Neural cell (in vitro differentiated cells): ENCODE measurements at regions not wholly inside any gene's neighbourhood (a gene's known extent, or its start where the extent isn't known, plus 50 kb on each side); places are given as distances from the start of the nearest gene placed in this dataset.

Experiments used
- H2AFZ ChIP-seq: fragments of 200-600, 300-800 bp; sonication (generic), shearing (Covaris generic); 2 replicates; pipeline ENCODE4 v1.6.0; 2014; ENCODE audit warnings: low read depth, mild to moderate bottlenecking, antibody characterized with exemption, low read length, moderate library complexity
- H3F3A ChIP-seq: fragments of 200-600 bp; shearing (Covaris generic); 2 replicates; pipeline ENCODE4 v1.6.1; 2016; ENCODE audit warnings: mild to moderate bottlenecking, moderate library complexity, mixed read lengths, antibody characterized with exemption, low read length; ENCODE audit not compliant: insufficient read depth, poor library complexity, severe bottlenecking
- H3K27ac ChIP-seq: fragments of 200-600, 300-800 bp; sonication (generic), shearing (Covaris generic); 2 replicates; pipeline ENCODE4 v1.5.1; 2014; ENCODE audit warnings: mild to moderate bottlenecking, low read length, moderate library complexity
- H3K27me3 ChIP-seq: fragments of 300-800, 200-600 bp; sonication (generic), shearing (Covaris generic); 2 replicates; pipeline ENCODE4 v1.6.0; 2014; ENCODE audit warnings: mild to moderate bottlenecking, low read depth, low read length, moderate library complexity; ENCODE audit not compliant: insufficient read depth
- H3K36me3 ChIP-seq: fragments of 300-800, 200-600 bp; sonication (generic), shearing (Covaris generic); 2 replicates; pipeline ENCODE4 v1.5.1; 2014; ENCODE audit warnings: mild to moderate bottlenecking, antibody characterized with exemption, low read length, moderate library complexity; ENCODE audit not compliant: insufficient read depth
- H3K4me2 ChIP-seq: fragments of 300-800, 200-600 bp; sonication (generic), shearing (Covaris generic); 2 replicates; pipeline ENCODE4 v1.6.0; 2014; ENCODE audit warnings: mild to moderate bottlenecking, low read length
- H3K4me3 ChIP-seq: fragments of 300-800, 200-600 bp; sonication (generic), shearing (Covaris generic); 2 replicates; pipeline ENCODE4 v1.5.1; 2014; ENCODE audit warnings: mild to moderate bottlenecking, low read length, moderate library complexity
- H3K79me2 ChIP-seq: fragments of 200-600 bp; shearing (Covaris generic); replicated peaks from 2 replicates; pipeline ENCODE4 v1.6.0; 2014; ENCODE audit warnings: mild to moderate bottlenecking, low read length, moderate library complexity; ENCODE audit not compliant: insufficient read depth
- H3K9ac ChIP-seq: fragments of 300-800, 200-600 bp; sonication (generic), shearing (Covaris generic); 2 replicates; pipeline ENCODE4 v1.6.1; 2016; ENCODE audit warnings: mild to moderate bottlenecking, low read length, mixed read lengths
- H3K9me2 ChIP-seq: fragments of 200-600 bp; shearing (Covaris generic); 2 replicates; pipeline ENCODE4 v1.6.1; 2016; ENCODE audit warnings: mild to moderate bottlenecking, low read length, mixed read lengths; ENCODE audit not compliant: insufficient read depth
- H3K9me3 ChIP-seq: fragments of 200-600, 300-800 bp; sonication (generic), shearing (Covaris generic); 2 replicates; pipeline ENCODE4 v1.6.1; 2016; ENCODE audit warnings: mild to moderate bottlenecking, mixed run types, low read length, moderate library complexity, mixed read lengths
- H4K20me1 ChIP-seq: fragments of 200-600 bp; shearing (Covaris generic); 2 replicates; pipeline ENCODE4 v1.6.1; 2016; ENCODE audit warnings: mild to moderate bottlenecking, mixed run types; ENCODE audit not compliant: insufficient read depth
- CTCF ChIP-seq: fragments of 450-650 bp; IDR thresholded peaks from 2 replicates; pipeline ENCODE4 v1.5.1; 2014; ENCODE audit warnings: antibody characterized with exemption, mild to moderate bottlenecking, moderate library complexity; ENCODE audit not compliant: poor library complexity, severe bottlenecking
- EP300 ChIP-seq: fragments of 450-650 bp; conservative IDR thresholded peaks from 2 replicates; pipeline ENCODE4 v1.6.1; 2014; ENCODE audit warnings: antibody characterized with exemption, mild to moderate bottlenecking, moderate library complexity; ENCODE audit not compliant: poor library complexity, severe bottlenecking
- EZH2 ChIP-seq: fragments of 200-600, 300-800 bp; shearing (Covaris generic), sonication (generic); IDR thresholded peaks from 2 replicates; pipeline ENCODE4 v1.6.1; 2014; ENCODE audit warnings: antibody characterized with exemption, low read length, borderline replicate concordance, mild to moderate bottlenecking; ENCODE audit not compliant: insufficient read depth, poor library complexity, severe bottlenecking
- MXI1 ChIP-seq: fragments of 450-650 bp; conservative IDR thresholded peaks from 2 replicates; pipeline ENCODE4 v1.6.1; 2014; ENCODE audit warnings: antibody characterized with exemption, mild to moderate bottlenecking; ENCODE audit not compliant: poor library complexity, severe bottlenecking
- POLR2AphosphoS5 ChIP-seq: IDR thresholded peaks from 2 replicates; pipeline ENCODE4 v1.6.1; 2012
- RAD21 ChIP-seq: fragments of 450-650 bp; conservative IDR thresholded peaks from 2 replicates; pipeline ENCODE4 v1.6.1; 2014; ENCODE audit warnings: antibody characterized with exemption, mild to moderate bottlenecking, moderate library complexity
- REST ChIP-seq: IDR thresholded peaks from 2 replicates; pipeline ENCODE4 v1.6.1; 2012; ENCODE audit warnings: borderline replicate concordance
- SMC3 ChIP-seq: fragments of 450-650 bp; conservative IDR thresholded peaks from 2 replicates; pipeline ENCODE4 v1.6.1; 2014; ENCODE audit warnings: antibody characterized with exemption, mild to moderate bottlenecking, moderate library complexity; ENCODE audit not compliant: poor library complexity
- TAF1 ChIP-seq: IDR thresholded peaks from 2 replicates; pipeline ENCODE4 v1.6.1; 2012; ENCODE audit warnings: low read depth

GRCh38 chr1:191366686-191367085 is 791.6 kb upstream of the RGS18 start:
- Histone ChIP-seq H3K79me2 (no peaks in the 10 kb centered on the region), H3F3A (no peaks in the 10 kb centered on the region), H3K27me3 (no peaks in the 10 kb centered on the region), H3K4me2 (no peak overlapping the region), H4K20me1 (no peaks in the 10 kb centered on the region), H2AFZ (no peak overlapping the region), H3K9me2 (no peaks in the 10 kb centered on the region), H3K4me3 (no peak overlapping the region), H3K9me3 (no peaks in the 10 kb centered on the region), H3K36me3 (no peaks in the 10 kb centered on the region), H3K27ac (no peak overlapping the region), H3K9ac (no peak overlapping the region)
- TF ChIP-seq CTCF (no peak), EZH2 (no peak), REST (no peak), POLR2AphosphoS5 (no peak), MXI1 (no peak), RAD21 (no peak), SMC3 (no peak), TAF1 (no peak), EP300 (no peak)

GRCh38 chr1:191368891-191369654 is 789.2 kb upstream of the RGS18 start:
- H4K20me1 ChIP-seq, result no peaks in the 10 kb centered on the region
- no peak overlapping the region for H3K4me3 ChIP-seq
- no peaks in the 10 kb centered on the region for H3K79me2 ChIP-seq
- H3K9me3 ChIP-seq, result no peaks in the 10 kb centered on the region
- no peaks in the 10 kb centered on the region for H3F3A ChIP-seq
- H2AFZ ChIP-seq, result no peak overlapping the region
- no peaks in the 10 kb centered on the region for H3K36me3 ChIP-seq
- no peaks in the 10 kb centered on the region for H3K9me2 ChIP-seq
- H3K27me3 ChIP-seq, result no peaks in the 10 kb centered on the region
- TF ChIP-seq SMC3 (no peak), EZH2 (no peak), REST (no peak), TAF1 (no peak), CTCF (no peak), RAD21 (no peak), MXI1 (no peak), POLR2AphosphoS5 (no peak), EP300 (no peak)
- H3K9ac ChIP-seq, result no peak overlapping the region
- H3K27ac ChIP-seq, result no peak overlapping the region
- H3K4me2 ChIP-seq, result no peak overlapping the region
